Activated CD8-positive, alpha-beta memory T cell treated with anti-CD3 and anti-CD28 coated beads for 1 hour (primary cell): ENCODE measurements at regions not wholly inside any gene's neighbourhood (a gene's known extent, or its start where the extent isn't known, plus 50 kb on each side); places are given as distances from the start of the nearest gene placed in this dataset.
"Not testable (repeated sequence)": the region's sequence is repeated elsewhere in the genome, so short reads cannot be mapped to it uniquely, and the experiment has no call there.

Source experiments
- DNase-seq, 2 donors: peaks; one replicate each; pipeline ENCODE4 v3.0.0-alpha.2; 2020; ENCODE audit warnings: low read depth in 1 of 2; ENCODE audit errors: extremely low read depth in 1 of 2

DNA sequence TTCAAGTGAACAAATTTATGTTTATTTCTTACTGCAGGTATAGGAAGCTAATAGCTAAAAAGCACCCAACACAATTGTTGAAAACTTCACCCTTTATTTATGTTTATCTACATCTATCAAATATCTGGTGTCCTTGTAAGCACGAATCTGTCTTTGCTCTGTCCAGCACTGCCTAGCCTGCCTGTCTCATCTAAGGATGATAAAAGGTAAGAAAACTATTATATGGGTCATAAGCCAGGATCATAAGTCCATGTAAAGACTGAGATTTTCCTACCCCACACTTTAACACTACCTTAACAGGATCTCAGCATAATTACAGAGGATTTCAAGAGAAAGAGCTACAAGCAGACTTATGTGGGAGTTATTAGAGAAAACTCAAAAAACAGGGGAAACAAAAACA is 365.6 kb upstream of the TMEFF2 start:
- no peak for DNase-seq

DNA sequence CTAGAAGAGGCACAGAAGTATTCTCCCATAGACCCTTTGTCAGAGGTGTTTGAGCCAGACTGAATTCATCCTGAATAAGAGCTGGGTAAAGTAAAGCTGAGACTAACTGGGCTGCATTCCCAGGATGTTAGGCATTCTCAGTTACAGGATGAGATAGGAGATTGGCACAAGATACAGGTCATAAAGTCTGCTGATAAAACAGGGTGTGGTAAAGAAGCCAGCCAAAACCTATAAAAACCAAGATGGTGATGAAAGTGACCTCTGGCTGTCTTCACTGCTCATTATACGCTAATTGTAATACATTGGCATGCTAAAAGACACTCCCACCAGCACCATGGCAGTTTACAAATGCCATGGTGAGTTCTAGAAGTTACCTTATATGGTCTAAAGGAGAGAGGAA is 364.9 kb upstream of the TMEFF2 start:
- DNase-seq = no peak

DNA sequence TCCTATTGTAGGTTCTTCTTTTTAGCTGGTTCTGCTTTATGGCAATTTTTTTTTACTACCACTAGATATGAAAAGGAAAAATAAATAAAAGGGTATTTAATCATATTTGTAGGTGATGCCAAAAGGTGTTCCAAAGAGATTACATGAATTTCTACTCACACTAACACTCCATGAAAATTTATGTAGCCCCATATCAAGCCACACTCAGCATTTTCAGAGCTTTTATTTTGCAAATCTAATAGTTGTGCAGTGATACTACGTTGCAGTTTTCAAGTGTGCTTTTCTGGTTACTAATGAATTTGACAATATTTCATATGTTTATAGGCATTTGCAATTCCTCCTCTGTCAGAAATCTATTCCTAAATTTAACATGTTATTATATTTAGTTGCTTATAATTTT is 363.9 kb upstream of the TMEFF2 start:
- no peak for DNase-seq

GRCh38 chr2:192555740-192556139 is 361.0 kb upstream of the TMEFF2 start:
- DNase-seq = no peak

DNA sequence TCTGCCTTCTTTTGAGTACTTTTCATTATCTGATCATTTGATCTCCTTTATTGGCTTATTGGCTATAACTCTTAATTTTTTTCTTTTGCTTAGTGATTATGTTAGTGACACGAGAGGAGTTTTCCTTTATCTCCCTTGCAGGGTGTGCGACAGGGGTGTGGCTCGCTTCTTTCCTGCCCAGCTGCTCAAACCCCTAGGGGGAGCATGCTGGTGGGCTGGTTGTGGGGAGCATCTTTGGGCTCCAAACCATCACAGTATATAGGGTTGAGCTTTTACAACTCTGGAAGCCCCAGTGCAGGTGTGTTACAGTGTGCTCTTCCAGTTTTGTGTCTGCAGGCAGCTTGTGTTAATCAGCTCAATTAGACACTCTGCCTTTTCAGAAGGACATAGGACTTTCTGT is 357.0 kb upstream of the TMEFF2 start:
- no peak for DNase-seq

DNA sequence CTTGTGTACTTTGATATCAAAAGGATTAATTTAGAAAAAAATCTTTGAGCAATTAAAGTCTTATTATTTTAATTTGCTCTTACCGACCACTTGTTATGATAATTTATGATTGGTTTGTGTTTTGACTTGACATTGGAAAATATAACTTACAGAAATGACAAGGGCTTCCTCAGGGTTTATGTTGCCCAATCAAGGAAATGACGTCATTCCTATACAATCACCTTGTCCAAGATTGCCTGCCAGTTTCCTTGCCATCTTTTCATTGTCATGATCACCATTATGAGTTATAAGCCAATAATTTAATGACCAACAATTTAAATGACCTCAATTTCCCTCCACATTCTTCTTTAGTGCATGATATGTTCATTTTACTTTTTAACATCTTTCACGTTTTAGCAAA is 351.8 kb upstream of the TMEFF2 start:
- DNase-seq = no peak

GRCh38 chr2:192544371-192544955 is 349.7 kb upstream of the TMEFF2 start:
- no peak for DNase-seq

DNA sequence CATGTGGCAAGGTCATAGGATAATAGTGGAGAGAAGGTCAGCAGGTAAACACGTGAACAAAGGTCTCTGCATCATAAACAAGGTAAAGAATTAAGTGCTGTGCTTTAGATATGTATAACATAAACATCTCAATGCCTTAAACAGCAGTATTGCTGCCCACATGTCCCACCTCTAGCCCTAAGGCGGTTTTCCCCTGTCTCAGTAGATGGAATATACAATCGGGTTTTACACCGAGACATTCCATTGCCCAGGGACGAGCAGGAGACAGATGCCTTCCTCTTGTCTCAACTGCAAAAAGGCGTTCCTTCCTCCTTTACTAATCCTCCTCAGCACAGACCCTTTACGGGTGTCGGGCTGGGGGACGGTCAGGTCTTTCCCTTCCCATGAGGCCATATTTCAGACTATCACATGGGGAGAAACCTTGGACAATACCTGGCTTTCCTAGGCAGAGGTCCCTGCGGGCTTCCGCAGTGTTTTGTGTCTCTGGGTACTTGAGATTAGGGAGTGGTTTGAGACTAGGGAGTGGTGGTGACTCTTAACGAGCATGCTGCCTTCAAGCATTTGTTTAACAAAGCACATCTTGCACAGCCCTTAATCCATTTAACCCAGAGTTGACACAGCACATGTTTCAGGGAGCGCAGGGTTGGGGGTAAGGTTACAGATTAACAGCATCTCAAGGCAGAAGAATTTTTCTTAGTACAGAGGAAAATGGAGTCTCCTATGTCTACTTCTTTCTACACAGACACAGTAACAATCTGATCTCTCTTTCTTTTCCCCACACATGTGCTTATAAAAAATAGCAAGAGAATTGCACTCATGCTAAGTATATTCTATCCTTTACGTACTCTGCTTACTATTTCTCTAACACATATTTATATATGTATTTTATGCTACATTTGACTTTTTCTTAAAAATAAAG is 347.7 kb upstream of the TMEFF2 start:
- DNase-seq = not testable (repeated sequence)

- no peak for DNase-seq
These were observed 344.6 kb upstream of the TMEFF2 start for GRCh38 chr2:192539306-192539705.

DNA sequence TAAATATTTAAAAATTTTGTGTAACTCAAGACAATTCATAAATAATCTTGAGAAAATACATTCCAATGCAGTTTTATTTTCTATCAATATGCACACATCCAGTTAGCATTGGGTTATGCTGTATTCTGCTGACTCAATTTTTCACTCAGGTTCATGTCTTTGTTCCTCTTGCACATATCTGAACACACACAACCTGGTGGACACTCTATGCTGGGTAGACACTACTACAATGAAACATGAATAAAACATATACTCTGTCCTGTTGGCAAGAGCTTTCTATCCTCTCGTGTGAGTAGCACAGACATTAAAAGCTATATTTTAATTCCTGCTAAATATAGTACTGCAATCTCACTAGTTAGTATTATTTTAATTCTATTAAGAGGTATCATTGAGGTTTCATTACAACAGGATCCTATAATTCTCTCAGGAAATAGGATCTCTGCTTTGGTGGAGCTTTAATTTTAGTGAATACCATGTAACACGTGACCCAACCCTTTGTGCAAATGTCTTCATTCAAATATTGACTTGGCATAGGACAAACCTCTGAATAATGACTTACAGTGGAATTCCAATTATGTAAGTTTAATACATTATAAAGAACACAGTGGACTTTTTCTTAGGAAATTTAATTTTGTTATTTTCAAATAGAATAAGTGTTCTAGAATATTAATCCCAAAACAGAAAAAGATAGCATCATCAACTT is 342.3 kb upstream of the TMEFF2 start:
- DNase-seq = no peak

DNA sequence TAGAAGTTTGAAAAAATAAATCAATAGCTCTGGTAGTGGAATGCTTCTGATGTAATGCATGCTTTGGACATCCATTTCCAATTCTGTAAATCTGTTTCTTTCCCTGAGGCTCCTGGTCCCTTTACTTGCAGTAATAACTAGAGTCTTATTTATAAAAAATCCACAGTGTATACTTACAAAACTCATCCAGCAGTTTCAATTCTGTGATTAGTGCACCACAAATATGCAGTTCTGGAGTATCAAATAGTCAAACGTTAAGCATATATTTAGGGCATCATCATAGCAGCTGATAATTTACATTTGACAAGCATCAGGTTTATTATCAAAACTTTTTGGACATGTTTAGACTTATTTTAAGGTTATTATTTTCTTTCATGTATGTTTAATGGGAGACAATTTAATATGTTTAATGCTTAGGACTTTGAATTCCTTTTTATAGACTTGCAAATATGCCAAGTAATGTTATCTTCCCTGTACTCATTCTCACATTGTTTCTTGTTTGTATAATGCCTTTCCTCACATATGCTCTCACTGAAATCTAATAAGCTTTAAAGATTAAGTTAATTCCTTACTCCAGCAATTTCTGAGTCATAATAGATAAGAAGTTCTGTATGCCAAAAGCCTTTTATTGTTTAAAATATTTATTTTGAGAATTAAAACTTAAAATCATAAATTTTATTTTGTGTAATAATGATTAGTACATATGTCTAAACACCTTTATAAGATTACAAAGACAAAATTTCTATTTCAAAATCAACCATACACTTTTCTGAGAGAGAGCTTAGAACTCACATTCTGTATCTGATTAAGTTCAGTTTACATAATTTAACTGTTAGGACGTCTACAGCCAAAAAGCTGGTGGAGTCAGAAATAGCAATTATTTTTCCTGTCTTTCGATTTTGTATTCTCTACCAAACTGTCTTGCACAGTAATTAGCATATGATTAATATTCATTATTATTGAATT is 341.5 kb upstream of the TMEFF2 start:
- DNase-seq = no peak

- DNase-seq = no peak
These were observed 339.3 kb upstream of the TMEFF2 start for GRCh38 chr2:192534072-192534471.

GRCh38 chr2:192524642-192525251 is 330.0 kb upstream of the TMEFF2 start:
- DNase-seq = not testable (repeated sequence)

DNA sequence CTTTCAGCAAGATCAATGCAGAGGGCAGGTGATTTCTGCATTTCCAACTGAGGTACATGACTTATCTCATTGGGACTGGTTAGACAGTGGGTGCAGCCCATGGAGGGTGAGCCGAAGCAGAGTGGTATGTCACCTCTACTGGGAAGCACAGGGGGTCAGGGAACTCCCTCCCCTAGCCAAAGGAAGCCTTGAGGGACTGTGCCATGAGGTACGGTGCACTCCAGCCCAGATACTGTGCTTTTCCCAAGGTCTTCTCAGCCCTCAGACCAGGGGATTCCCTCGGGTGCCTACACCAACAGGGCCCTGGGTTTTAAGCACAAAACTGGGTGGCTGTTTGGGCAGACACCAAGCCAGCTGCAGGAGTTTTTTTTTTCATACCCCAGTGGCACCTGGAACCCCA is 329.5 kb upstream of the TMEFF2 start:
- not testable (repeated sequence) for DNase-seq

GRCh38 chr2:192515937-192516336 is 321.2 kb upstream of the TMEFF2 start:
- DNase-seq = no peak

DNA sequence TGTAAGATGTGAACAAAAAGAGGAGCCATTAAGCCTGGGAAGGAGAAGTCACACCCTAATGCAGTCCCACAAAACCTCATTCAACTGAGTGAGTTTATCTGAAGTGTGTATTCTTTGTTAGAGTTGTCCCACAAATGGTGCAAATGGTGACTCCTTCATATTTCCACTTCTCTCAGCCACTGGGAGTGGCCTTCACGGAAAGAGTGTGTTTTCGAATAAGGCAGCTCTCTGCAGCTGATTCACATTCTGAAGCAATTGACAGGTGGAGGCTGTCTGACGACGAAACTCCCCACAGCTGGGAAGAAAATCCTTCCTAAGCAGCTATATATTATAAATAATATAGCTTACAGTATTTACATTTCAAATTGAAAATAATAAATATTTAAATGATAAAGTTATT is 318.8 kb upstream of the TMEFF2 start:
- DNase-seq = no peak

GRCh38 chr2:192507836-192508450 is 313.2 kb upstream of the TMEFF2 start:
- DNase-seq = not testable (repeated sequence)

DNA sequence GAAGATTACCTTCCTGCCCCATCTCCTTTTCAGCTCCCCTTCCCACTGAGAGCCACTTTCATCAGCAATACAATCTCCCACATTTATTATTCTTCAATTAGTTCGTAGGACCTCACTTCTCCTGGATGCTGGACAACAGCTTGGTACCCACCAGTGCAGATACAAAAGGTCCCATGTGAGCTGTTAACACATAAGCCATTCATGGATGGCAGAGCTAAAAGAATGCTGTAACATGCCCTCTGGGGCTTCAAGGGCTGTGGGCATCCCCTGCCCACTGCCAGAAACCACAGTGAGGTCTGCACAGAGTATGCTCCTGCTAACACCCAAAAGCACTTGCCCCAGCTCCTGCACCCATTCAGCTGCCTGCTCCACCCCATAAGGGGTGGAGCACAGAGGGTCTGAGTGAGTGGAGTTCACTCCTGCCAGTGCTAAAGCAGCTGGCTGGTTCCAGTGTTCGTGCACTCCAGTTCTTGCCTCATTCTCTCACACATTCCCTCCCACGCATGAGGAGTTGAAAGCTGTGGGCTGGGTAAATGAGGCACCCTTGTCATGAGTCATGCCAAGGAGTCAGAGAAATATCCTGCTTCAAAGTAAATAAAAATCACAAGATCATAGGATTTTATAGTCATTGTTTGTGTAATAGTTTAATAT is 305.9 kb upstream of the TMEFF2 start:
- DNase-seq = no peak

- DNase-seq = no peak
These were observed 304.7 kb upstream of the TMEFF2 start for GRCh38 chr2:192499476-192499875.
